ENCODE measurements at regions not wholly inside any gene's neighbourhood (a gene's known extent, or its start where the extent isn't known, plus 50 kb on each side); places are given as distances from the start of the nearest gene placed in this dataset.

DNA sequence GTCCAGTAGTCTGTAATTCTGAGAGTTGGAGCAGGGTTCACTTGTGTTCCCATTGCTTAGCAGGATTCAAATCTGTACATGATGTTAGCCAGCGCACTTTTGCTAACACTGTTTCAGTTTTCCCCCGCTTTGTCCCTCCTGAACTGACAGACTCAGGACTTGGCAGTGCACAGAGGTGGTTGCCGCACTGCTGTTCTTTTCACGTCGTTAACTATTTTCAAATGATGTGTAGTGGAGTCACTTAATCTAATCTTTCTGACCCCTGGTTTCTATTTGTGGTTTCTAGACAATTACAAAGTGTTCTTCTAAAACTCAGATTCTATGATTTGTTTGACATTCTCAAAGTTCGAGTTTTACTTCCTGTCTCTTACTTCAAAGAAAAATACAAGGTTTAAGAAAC lies 234.5 kb downstream of the RBM43 start:
- no peak for DNase-seq (ENCODE audit: low spot score in 2 of 2, unreplicated experiment in 2 of 2)
- Mint-ChIP-seq H3K36me3 (no peaks in the 10 kb centered on the region), H3K9me3 (no peaks in the 10 kb centered on the region), H3K27ac (peak overlapping the region; percentile 82), H3K4me1 (peaks cover 20% of the 10 kb centered on the region), H3K27me3 (ENCODE audit: low read depth) (no peaks in the 10 kb centered on the region), H3K4me3 (no peak overlapping the region)
- TF ChIP-seq, protein P1, sequence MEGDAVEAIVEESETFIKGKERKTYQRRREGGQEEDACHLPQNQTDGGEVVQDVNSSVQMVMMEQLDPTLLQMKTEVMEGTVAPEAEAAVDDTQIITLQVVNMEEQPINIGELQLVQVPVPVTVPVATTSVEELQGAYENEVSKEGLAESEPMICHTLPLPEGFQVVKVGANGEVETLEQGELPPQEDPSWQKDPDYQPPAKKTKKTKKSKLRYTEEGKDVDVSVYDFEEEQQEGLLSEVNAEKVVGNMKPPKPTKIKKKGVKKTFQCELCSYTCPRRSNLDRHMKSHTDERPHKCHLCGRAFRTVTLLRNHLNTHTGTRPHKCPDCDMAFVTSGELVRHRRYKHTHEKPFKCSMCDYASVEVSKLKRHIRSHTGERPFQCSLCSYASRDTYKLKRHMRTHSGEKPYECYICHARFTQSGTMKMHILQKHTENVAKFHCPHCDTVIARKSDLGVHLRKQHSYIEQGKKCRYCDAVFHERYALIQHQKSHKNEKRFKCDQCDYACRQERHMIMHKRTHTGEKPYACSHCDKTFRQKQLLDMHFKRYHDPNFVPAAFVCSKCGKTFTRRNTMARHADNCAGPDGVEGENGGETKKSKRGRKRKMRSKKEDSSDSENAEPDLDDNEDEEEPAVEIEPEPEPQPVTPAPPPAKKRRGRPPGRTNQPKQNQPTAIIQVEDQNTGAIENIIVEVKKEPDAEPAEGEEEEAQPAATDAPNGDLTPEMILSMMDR (IDR thresholded peaks at IDR 0.05; ENCODE audit: unreplicated experiment), result no peak

- no peaks in the 10 kb centered on the region for H3K36me3 Mint-ChIP-seq
- H3K4me1 Mint-ChIP-seq, result peaks cover 29% of the 10 kb centered on the region
- H3K27me3 Mint-ChIP-seq (ENCODE audit: low read depth), result no peaks in the 10 kb centered on the region
- H3K4me3 Mint-ChIP-seq, result no peak overlapping the region
- no peak for DNase-seq (ENCODE audit: low spot score in 2 of 2, unreplicated experiment in 2 of 2)
- no peaks in the 10 kb centered on the region for H3K9me3 Mint-ChIP-seq
- no peak overlapping the region for H3K27ac Mint-ChIP-seq
- TF ChIP-seq, protein P1 (IDR thresholded peaks at IDR 0.05; ENCODE audit: unreplicated experiment), result no peak
Observed at GRCh38 chr2:151025816-151026215, 235.8 kb downstream of the RBM43 start.

DNA sequence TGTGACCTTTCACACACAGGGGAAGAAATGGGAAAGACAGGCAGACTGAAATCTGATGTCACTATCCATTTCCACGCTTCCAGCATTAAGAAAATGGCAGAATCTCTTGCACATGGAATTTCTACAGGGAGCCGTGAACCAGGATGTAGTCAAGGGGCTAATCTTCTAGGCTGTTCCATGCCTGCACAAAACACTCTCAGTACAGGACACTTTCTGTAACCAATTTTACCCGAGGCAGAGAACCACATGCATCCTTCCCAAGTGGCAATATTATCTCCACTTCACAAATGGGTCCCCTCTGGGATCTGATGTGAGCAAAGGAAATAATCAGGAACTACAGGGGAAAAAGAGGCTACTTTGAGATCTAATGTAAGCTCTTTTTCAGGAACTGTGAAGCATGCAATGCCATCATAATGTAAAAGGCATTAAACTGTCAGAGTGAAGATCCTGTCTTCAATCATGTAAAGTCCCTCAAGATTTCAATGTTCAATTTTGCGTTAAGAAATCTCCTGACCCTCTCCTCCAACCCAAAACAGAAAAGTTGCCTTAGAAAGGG lies 236.9 kb downstream of the RBM43 start:
- no peak for DNase-seq (ENCODE audit: low spot score in 2 of 2, unreplicated experiment in 2 of 2)
- peaks cover 38% of the 10 kb centered on the region for H3K4me1 Mint-ChIP-seq
- no peaks in the 10 kb centered on the region for H3K27me3 Mint-ChIP-seq (ENCODE audit: low read depth)
- H3K4me3 Mint-ChIP-seq, result no peak overlapping the region
- no peaks in the 10 kb centered on the region for H3K36me3 Mint-ChIP-seq
- TF ChIP-seq, protein P1 (IDR thresholded peaks at IDR 0.05; ENCODE audit: unreplicated experiment), result no peak
- no peaks in the 10 kb centered on the region for H3K9me3 Mint-ChIP-seq
- H3K27ac Mint-ChIP-seq, result no peak overlapping the region

- Mint-ChIP-seq H3K4me3 (no peak overlapping the region), H3K27me3 (ENCODE audit: low read depth) (no peaks in the 10 kb centered on the region), H3K36me3 (no peaks in the 10 kb centered on the region), H3K4me1 (peaks cover 34% of the 10 kb centered on the region), H3K27ac (peak overlapping the region; percentile 76), H3K9me3 (peaks cover 4% of the 10 kb centered on the region)
- no peak for DNase-seq (ENCODE audit: low spot score in 2 of 2, unreplicated experiment in 2 of 2)
- TF ChIP-seq, protein P1 (IDR thresholded peaks at IDR 0.05; ENCODE audit: unreplicated experiment), result no peak
Observed at GRCh38 chr2:151021747-151022452, 239.8 kb downstream of the RBM43 start.

- Mint-ChIP-seq H3K27me3 (ENCODE audit: low read depth) (no peaks in the 10 kb centered on the region), H3K27ac (no peak overlapping the region), H3K4me3 (no peak overlapping the region), H3K36me3 (no peaks in the 10 kb centered on the region), H3K4me1 (peaks cover 34% of the 10 kb centered on the region), H3K9me3 (peaks cover 4% of the 10 kb centered on the region)
- TF ChIP-seq, protein P1 (IDR thresholded peaks at IDR 0.05; ENCODE audit: unreplicated experiment), result no peak
- no peak for DNase-seq (ENCODE audit: low spot score in 2 of 2, unreplicated experiment in 2 of 2)
Observed at GRCh38 chr2:151020411-151020810, 241.3 kb downstream of the RBM43 start.

All from mesothelial cell of epicardium (in vitro differentiated cells).